ENCODE measurements at regions not wholly inside any gene's neighbourhood (a gene's known extent, or its start where the extent isn't known, plus 50 kb on each side); places are given as distances from the start of the nearest gene placed in this dataset.
"Not testable (repeated sequence)": the region's sequence is repeated elsewhere in the genome, so short reads cannot be mapped to it uniquely, and the experiment has no call there.

DNA sequence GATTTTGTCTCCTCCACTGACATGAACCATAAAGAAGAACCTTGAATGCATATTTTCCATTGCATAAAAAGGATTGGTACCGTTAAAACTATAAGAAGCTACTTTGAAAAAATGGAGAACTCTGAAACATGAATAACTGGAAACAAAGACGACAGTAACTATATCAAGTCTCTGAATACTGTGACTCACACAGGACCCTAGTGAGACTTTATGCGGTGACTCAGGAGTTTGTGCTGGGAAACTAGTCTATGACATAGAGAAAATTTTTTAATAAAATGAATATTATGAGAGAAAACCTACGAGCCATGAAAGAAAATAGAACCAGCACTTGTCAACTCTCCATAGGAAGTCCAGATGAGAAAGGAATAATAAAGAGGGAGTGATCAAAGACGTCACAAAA is 339.9 kb upstream of the ADARB2 start:
- DNase-seq (ENCODE audit: extremely low read depth in 1 of 2, low read depth in 1 of 2): no peak

DNA sequence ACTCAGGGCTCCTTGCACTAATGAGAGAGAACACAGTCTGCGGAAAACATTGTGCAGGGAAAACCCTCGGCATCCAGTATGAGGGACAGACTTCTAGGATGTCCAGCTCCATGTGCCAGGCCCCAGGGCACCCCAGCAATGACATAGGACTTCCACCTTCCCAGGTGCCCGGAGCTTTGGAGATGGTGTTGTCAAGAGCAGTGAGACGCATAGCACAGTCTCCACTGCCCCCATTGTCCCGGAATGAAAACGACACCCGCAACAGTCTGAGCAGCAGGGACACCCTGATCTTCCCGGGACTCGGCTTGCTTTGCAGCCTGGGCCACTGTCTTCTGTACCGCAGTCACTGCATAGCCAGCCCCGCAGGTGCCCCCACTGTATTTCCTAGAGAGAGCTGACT is 339.2 kb upstream of the ADARB2 start:
- DNase-seq (ENCODE audit: extremely low read depth in 1 of 2, low read depth in 1 of 2): no peak

DNA sequence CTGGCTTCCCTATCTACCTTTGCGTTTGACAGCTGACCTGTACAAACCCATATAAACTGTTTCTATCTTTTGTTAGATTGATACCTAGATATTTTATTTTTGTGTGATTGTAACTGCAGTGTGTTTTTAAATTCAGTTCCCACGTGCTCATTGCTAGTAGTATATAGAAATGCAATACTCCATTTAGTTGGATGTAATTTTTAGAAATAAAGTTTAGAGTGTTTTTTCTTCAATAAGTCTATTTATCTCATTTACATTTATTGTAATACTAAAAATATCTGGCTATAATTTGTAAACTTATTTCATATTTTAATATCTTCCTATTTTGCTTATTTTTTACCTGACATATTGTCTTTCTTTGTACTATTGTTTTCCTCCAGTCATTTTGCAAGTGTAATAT is 329.7 kb upstream of the ADARB2 start:
- no peak for DNase-seq (ENCODE audit: extremely low read depth in 1 of 2, low read depth in 1 of 2)

DNA sequence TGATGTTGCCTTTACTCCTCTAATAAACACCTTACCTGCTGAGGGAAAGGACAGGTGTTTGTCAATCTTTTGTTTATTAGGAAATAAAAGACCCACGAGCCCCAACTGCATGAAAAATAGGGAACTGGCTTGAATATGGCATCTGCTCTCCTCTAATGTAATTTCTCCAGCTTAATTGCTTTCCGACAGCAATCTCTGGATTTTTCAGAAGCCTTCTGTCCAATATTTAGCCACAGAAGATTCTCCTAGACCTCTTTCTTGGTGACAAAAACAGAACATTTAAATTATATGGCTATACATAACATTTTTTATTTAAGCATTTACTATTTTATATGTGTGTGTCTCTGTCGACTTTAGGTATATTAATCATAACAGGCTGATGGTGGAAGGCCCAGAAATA is 317.4 kb upstream of the ADARB2 start:
- DNase-seq (ENCODE audit: extremely low read depth in 1 of 2, low read depth in 1 of 2): no peak

DNA sequence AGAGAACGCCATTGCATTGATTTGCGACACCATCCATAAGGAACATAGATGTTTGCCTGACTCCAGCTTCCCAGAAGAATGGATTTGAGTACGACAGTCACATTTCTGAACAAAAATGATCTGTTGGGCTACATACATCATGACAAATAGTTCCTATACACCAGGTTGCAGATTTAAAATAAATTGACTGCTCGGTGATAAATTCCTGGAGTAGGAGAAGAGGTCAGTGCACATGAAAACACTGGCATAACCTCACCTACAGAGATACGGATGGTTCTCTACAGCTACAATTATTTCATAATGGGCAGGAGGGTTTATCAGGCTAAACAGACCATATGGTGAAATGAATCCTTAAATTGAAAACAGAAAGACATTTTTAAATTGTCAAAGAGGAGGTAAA is 316.5 kb upstream of the ADARB2 start:
- DNase-seq (ENCODE audit: extremely low read depth in 1 of 2, low read depth in 1 of 2): no peak

DNA sequence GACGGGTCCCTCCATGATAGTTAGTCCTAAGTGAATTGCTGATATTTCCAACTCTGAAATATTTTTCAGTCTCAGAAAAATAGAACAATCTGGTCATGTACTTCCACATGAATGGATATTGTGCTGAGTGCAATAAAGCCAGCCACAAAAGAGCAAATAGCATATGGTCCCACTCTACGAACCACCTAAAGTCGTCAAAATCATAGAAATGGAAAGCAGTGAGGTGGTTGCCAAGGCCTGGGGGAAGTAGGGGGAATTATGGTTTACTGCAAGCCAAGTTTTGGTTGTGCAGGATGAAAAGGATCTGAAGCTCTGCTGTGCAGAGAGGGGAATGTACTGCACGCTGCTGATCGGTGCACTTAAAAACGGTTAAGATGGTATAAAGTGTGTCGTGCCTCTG is 313.8 kb upstream of the ADARB2 start:
- no peak for DNase-seq (ENCODE audit: extremely low read depth in 1 of 2, low read depth in 1 of 2)

DNA sequence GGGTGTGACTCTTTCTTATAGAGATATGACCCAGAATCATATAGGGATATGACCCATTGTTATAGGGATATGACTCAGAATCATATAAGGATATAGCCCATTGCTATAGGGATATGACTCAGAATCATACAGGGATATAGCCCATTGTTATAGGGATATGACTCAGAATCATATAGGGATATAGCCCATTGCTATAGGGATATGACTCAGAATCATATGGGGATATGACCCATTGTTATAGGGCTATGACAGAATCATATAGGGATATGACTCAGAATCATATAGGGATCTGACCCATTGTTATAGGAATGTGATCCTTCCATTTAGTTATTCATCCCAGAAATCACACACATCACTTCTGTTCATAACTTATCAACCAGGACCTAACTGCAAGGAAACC is 312.2 kb upstream of the ADARB2 start:
- no peak for DNase-seq (ENCODE audit: extremely low read depth in 1 of 2, low read depth in 1 of 2)

DNA sequence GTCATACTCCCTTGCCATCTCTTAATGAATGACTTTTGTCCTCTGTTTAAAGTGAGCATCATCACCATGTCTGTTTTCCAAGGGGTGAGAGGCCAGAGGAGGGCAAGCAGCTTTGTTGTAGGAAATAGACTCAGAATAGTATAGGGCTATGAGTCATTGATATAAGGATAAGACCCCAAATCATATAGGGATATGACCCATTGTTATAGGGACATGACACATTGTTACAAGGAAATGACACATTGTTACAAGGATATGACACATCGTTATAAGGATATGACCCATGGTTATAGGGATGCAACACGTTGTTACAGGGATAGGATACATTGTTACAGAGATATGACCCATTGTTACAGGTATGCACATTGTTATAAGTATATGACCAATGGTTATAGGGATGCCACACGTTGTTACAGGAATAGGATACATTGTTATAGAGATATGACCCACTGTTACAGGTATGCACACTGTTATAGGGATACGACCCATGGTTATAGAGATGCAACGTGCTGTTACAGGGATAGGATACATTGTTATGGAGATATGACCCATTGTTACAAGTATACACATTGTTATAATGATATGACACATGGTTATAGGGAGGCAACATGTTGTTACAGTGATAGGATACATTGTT is 311.1 kb upstream of the ADARB2 start:
- DNase-seq (ENCODE audit: extremely low read depth in 1 of 2, low read depth in 1 of 2): no peak

DNA sequence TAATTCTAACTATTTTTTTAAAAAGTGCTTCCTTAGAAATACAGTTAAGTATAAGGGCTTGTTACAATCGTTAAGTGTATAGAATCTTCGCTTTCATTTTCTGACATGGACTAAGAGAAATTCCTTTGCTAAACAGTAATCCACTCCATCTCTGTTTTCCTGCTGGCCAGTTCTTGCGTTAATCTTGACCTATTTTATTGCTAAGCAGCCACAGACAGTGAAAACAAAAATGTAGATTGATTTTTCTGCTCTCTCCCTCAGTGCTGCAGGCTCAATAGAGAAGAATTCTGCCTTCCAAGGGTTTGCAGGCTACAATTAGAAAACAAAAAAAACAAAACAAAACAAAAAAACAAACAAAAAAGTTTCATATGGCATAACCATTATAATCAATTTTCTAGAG is 310.4 kb upstream of the ADARB2 start:
- no peak for DNase-seq (ENCODE audit: extremely low read depth in 1 of 2, low read depth in 1 of 2)

DNA sequence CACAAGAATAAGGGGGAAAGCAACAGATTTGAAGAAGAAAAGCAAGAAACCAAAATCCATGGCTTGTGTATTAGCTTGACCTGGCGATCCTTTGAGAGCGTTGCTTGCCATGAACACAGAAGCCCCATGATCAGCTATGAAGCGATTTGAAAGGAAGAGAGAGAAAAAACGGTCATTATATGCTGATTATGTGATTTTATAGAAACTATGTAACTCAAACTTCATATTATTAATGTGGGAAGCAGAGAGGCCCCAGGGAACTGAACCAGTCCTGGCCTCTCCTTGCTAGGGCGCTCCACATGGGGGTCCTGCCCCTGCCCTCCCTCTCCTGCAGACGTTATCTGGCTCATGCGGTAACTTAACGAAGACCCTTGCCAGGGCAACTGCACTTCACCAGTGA is 306.1 kb upstream of the ADARB2 start:
- no peak for DNase-seq (ENCODE audit: extremely low read depth in 1 of 2, low read depth in 1 of 2)

DNA sequence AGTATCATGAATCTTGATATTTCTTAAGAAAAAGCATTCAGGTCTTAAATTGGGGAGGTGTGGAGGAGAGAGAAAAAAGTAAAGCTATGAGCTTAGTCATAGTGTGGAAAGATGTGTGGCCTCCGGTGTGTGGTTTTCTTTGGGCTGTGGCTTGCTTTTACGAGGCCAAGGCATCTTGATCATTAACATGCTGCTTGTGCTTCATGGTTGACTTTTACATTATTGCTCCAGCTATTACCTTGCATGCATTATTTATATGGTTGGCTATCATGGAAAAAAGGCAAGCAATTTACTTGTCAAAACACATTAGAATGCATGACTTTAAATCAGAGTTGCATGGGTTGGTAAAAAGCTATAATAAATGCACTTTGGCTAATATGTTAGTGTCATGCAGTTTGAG is 300.7 kb upstream of the ADARB2 start:
- no peak for DNase-seq (ENCODE audit: extremely low read depth in 1 of 2, low read depth in 1 of 2)

DNA sequence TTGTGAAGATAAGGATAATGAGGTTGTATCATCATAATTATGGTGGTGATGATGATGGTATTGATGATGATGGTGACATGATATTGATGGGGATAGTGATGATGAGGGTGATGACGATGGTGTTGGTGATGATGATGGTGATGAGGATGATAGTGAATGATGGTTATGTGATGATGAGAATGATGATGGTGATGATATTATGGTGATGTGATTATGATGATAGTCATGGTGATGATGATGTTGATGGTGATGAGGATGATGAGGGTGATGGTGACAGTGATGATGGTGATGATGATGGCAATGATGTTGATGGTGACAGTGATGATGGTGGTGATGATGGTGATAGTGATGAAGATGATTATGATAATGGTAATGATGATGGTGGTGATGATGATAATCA is 299.9 kb upstream of the ADARB2 start:
- DNase-seq (ENCODE audit: extremely low read depth in 1 of 2, low read depth in 1 of 2): no peak

DNA sequence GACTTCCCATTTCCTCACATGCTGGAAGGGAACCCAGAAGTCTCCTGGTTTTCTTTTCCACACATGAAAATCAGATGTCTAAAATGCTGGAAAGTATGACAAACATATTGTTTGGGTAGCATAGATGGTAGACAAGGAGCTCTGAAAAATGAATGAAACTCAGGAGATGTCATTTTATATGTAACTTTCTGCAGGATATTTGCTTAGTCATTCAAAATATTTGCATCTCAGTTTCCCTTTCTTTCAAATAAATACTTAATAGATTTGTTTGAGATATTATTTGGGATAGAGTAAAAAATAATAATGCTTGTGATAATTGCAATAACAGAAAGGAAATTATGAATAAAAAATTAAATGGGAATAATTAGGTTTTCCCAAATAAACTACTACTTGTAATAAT is 298.9 kb upstream of the ADARB2 start:
- DNase-seq (ENCODE audit: extremely low read depth in 1 of 2, low read depth in 1 of 2): no peak

DNA sequence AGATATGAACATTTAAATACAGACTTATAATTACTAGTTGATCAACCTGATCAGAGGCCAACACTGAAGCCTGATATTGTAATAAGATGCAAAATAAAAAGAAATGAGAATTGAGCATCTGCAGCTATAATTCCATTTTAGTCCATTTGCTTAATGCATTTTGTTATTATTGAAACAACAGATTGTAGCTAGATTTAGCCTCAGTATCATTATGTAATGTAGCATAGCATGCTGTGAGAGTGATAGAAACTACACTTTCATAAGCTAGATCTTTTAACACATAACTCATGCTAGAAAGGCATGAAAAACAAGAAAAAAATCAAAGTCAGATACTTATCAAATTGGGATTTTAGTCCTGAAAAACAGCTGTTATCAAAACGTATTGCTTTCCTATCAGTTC is 292.7 kb upstream of the ADARB2 start:
- DNase-seq (ENCODE audit: extremely low read depth in 1 of 2, low read depth in 1 of 2): no peak

DNA sequence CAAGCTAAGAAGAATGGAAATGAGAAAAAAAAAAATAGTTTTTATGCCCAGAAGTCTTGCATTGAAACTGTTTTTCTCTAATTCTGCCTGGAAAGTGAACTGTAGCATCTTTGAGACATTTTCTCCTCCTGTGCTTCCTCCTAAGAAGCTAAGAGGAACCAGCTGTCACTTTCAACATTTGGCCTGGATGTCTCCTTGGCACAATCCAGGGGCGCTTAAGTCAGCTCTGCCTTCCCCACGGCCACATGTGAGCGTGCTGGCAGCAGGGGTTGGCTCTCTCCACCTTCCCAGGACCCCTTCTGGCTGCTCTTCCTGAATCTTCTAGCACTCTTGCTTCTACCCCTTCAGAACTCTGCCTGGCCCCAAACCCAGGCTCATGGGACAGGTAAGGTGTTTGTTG is 289.6 kb upstream of the ADARB2 start:
- DNase-seq (ENCODE audit: extremely low read depth in 1 of 2, low read depth in 1 of 2): no peak

DNA sequence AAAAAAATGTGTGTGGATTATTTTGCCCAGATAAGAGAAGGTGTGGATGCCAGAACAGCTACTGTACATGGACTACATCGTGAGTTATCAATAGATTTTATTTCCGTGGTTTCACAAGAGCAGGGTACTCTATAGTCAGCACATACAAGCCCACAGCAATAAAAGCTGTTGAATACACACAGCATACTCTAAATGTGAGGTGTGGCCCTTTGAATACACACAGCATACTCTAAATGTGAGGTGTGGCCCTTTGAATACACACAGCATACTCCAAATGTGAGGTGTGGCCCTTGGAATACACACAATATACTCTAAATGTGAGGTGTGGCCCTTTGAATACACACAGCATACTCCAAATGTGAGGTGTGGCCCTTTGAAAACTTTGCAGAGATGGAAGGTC is 287.4 kb upstream of the ADARB2 start:
- DNase-seq (ENCODE audit: extremely low read depth in 1 of 2, low read depth in 1 of 2): not testable (repeated sequence)

DNA sequence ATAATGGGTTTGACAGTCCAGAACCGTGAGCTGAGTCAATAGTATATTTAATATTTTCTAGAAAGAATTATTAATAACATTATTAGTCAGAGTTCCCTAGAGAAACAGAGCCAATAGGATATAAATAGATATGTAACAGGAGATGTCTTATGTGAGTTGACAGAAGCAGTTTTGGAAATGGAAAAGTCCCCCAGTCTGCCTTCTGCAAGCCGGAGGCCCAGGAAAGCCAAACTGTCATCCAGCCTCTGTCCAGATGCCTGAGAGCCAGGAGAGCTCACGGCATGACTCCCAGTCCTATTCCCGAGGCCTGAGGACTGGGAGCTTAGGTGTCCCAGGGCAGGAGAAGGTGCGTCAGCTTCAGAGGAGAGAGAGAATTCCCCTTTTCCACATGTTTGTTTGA is 286.4 kb upstream of the ADARB2 start:
- DNase-seq (ENCODE audit: extremely low read depth in 1 of 2, low read depth in 1 of 2): no peak

DNA sequence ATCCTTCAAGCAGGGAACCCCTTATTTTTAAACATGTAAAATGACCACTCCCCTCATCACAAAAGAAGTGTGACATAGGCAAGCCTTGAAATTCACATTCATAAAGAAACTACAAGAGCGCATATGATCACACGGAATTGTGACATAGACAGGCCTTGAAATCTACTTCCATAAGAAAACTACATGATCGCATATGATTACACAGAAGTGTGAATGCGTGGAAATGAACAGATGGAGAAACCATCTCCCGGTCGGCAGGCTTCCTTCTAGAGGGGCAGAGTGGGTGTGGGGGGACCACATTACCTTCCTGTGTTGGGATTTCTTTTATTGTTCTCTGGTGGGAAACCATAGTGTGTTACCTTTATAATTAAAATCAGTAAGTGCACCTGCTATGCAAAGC is 285.1 kb upstream of the ADARB2 start:
- DNase-seq (ENCODE audit: extremely low read depth in 1 of 2, low read depth in 1 of 2): no peak

DNA sequence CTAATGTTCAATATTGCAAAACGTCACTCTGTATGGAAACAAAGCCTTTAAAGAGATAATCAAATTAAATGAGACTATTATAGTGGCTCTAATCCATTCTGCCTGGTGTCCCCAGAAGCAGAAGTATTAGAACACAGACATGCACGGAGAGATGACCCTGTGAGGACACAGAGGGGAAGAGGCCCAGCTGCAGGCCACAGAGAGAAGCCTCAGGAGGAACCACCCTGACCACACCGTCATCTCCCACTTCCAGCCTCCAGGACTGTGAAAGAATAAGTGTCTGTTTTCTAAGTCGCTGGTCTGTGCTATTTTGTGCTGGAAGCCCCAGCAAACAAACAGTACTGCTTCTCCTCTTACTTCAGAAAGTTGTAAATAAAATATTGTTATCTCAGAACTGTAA is 283.5 kb upstream of the ADARB2 start:
- DNase-seq (ENCODE audit: extremely low read depth in 1 of 2, low read depth in 1 of 2): no peak

DNA sequence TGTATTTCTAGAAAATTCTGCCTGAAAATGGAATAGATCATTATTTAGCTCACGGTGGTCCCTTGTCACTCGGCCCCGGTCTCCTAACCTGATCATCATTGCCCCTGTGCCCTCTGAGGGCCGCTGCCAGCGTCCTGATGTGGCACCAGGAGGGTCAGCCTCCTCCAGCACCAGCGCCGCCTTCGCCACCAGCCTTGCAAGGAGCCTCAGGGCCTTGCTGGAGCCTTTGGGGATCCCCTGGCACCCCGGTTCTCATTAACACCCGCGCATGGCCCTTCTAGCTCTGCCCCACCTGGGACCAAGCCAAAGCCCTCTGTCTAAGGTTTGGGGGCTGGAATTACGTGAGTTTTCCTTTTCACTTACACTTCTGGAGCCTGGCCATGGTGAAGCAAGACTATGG is 282.5 kb upstream of the ADARB2 start:
- DNase-seq (ENCODE audit: extremely low read depth in 1 of 2, low read depth in 1 of 2): no peak

DNA sequence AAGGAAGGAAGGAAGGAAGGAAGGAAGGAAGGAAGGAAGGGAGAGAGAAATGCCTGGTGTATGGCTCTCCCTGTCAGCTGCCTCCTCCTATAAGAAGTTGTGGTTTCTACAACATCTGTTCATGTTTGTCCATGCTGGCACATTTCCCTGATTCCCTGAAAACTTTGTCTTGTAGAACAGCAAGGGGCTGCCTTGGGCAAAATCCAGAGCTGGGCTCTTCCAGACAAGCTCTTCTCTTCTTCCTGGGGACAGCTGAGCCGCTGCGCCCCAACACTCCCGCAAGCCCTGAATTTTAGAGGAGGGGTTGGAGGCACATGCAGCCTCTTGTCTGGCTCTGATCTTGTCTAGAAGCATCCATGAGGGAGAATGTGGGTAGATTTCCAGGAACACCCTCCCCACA is 282.0 kb upstream of the ADARB2 start:
- no peak for DNase-seq (ENCODE audit: extremely low read depth in 1 of 2, low read depth in 1 of 2)

DNA sequence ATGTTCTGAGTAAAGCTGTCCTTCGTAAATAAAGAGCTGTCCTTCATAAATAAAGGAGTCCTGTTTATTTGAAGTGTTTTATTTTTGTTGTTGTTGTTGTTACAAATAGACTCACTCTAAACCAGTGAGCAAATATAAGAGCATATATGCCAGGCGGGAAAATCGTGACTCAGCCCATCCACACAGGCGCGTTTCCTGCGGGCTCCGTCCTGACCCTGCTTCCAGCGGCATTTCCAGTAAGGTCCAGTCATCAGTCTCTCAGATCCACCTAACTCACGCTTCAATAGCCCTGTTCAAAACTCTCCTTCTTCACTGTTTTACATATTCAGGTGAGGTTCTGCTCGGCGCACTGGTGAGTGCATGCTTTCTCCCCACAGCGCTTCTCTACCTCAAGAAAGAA is 277.2 kb upstream of the ADARB2 start:
- no peak for DNase-seq (ENCODE audit: extremely low read depth in 1 of 2, low read depth in 1 of 2)

DNA sequence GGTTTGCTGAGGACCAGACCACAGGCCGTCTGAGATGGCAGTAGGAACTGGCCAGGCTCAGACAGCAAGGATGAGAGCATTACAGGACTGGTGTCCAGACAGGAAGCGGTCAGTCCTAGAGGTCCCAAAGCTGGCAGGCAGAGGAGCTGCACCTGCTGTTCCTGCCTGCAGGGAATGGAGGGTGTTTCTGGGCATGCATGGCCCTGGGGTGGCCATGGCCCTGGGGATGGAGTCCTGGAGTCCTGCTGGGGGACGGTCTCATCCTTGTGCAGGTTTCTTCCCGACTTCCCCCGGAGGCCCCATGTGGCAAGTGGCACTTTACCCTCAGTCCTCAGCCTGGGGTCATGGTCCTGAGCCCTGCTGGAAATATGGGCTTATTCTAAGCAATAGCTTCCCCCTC is 274.9 kb upstream of the ADARB2 start:
- DNase-seq (ENCODE audit: extremely low read depth in 1 of 2, low read depth in 1 of 2): no peak

Measured in activated CD8-positive, alpha-beta memory T cell treated with anti-CD3 and anti-CD28 coated beads for 1 hour (primary cell).